ENCODE measurements at regions not wholly inside any gene's neighbourhood (a gene's known extent, or its start where the extent isn't known, plus 50 kb on each side); places are given as distances from the start of the nearest gene placed in this dataset.

DNA sequence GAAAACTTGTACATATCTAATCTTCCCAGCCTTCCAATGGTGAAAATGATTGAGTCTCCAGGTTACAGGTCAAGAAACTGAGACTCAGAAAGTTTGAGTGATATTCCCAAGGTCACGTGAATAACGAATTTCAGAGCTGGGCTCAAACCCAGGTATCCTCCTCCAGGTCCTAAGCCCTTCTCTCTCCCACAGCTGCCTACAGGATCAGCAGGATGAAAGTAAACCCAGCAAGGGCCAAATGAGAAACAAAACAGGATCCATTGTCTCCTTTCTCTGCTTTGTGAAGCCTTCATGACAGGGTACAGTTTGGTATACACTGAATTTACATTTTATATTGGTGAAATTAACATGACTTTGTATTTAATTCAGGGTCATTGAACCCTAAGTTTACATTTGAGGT is 208.1 kb downstream of the RBM26 start:
- DNase-seq (ENCODE audit: low read depth, low spot score): no peak
- H3K4me3 Mint-ChIP-seq: no peak overlapping the region
- TF ChIP-seq, protein P1, sequence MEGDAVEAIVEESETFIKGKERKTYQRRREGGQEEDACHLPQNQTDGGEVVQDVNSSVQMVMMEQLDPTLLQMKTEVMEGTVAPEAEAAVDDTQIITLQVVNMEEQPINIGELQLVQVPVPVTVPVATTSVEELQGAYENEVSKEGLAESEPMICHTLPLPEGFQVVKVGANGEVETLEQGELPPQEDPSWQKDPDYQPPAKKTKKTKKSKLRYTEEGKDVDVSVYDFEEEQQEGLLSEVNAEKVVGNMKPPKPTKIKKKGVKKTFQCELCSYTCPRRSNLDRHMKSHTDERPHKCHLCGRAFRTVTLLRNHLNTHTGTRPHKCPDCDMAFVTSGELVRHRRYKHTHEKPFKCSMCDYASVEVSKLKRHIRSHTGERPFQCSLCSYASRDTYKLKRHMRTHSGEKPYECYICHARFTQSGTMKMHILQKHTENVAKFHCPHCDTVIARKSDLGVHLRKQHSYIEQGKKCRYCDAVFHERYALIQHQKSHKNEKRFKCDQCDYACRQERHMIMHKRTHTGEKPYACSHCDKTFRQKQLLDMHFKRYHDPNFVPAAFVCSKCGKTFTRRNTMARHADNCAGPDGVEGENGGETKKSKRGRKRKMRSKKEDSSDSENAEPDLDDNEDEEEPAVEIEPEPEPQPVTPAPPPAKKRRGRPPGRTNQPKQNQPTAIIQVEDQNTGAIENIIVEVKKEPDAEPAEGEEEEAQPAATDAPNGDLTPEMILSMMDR (conservative IDR thresholded peaks at IDR 0.05): no peak
- no peaks in the 10 kb centered on the region for H3K27me3 Mint-ChIP-seq (ENCODE audit: low read depth)
- no peaks in the 10 kb centered on the region for H3K4me1 Mint-ChIP-seq
- H3K36me3 Mint-ChIP-seq (ENCODE audit: low read depth): no peaks in the 10 kb centered on the region
- no peak overlapping the region for H3K27ac Mint-ChIP-seq (ENCODE audit: unreplicated experiment)
- no peaks in the 10 kb centered on the region for H3K9me3 Mint-ChIP-seq

DNA sequence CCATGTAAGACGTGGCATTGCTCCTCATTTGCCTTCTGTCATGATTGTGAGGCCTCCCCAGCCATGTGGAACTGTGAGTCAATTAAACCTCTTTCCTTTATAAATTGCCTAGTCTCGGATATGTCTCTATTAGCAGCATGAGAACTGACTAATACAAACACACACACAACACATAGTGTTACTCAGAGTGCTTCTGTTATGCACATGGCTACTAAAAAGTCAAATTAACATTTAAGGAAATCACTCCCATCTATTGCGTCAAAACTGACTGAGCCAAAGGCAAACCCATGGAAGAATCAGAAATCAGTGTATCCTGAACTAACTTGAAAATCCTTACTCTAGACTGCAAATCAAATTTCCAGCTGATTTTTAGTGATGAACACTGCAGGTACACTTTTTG is 209.2 kb downstream of the RBM26 start:
- no peaks in the 10 kb centered on the region for H3K4me1 Mint-ChIP-seq
- H3K4me3 Mint-ChIP-seq: no peak overlapping the region
- H3K27me3 Mint-ChIP-seq (ENCODE audit: low read depth): peaks cover 2% of the 10 kb centered on the region
- no peaks in the 10 kb centered on the region for H3K9me3 Mint-ChIP-seq
- no peak for DNase-seq (ENCODE audit: low read depth, low spot score)
- H3K36me3 Mint-ChIP-seq (ENCODE audit: low read depth): no peaks in the 10 kb centered on the region
- no peak overlapping the region for H3K27ac Mint-ChIP-seq (ENCODE audit: unreplicated experiment)
- TF ChIP-seq, protein P1 (conservative IDR thresholded peaks at IDR 0.05): no peak

DNA sequence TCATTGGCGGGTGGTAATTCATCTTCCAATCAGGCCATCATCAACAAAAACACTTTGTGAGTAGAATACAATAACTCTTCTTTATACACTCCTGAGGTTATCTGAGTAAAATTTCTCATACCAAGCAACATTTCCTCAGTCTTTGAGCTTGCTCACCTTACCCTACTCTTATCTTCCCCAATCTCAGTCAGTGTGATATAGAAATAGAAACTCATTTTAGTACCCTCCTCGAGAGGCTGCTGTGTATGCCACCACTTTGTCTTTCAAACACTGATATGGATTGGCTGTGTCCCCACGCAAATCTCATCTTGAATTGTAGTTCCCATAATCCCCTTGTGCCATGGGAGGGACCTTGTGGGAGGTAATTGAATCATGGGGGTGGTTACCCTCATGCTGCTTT is 209.7 kb downstream of the RBM26 start:
- TF ChIP-seq, protein P1 (conservative IDR thresholded peaks at IDR 0.05): no peak
- H3K36me3 Mint-ChIP-seq (ENCODE audit: low read depth): no peaks in the 10 kb centered on the region

DNA sequence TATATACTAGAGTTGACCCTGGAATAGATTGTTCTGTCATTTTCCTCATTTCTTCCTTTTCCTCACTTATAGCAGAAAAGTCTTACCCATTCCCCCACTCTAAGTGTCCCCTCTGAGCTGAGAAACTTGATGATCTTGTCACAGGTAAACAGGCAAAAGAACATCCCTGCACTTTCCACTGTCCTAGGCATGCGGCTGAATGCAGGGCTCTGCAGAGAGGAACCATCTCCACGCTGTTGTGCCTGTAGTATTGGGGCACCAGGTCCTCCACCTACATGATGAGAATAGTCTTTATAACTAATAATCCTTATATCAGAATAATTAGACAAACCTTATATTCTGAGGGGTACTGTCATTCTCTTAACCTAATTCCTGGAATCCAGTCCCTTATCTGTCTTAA is 211.3 kb downstream of the RBM26 start:
- no peaks in the 10 kb centered on the region for H3K36me3 Mint-ChIP-seq (ENCODE audit: low read depth)
- H3K27ac Mint-ChIP-seq (ENCODE audit: unreplicated experiment): no peak overlapping the region
- no peaks in the 10 kb centered on the region for H3K9me3 Mint-ChIP-seq
- H3K27me3 Mint-ChIP-seq (ENCODE audit: low read depth): peaks cover 2% of the 10 kb centered on the region
- TF ChIP-seq, protein P1 (conservative IDR thresholded peaks at IDR 0.05): no peak
- no peak for DNase-seq (ENCODE audit: low read depth, low spot score)
- H3K4me3 Mint-ChIP-seq: no peak overlapping the region
- H3K4me1 Mint-ChIP-seq: no peaks in the 10 kb centered on the region

More for the DNA sequence above, 209.7 kb downstream of the RBM26 start:
- Mint-ChIP-seq H3K27ac (ENCODE audit: unreplicated experiment) (no peak overlapping the region), H3K9me3 (no peaks in the 10 kb centered on the region), H3K27me3 (ENCODE audit: low read depth) (peaks cover 2% of the 10 kb centered on the region), H3K4me1 (no peaks in the 10 kb centered on the region), H3K4me3 (no peak overlapping the region)
- no peak for DNase-seq (ENCODE audit: low read depth, low spot score)

DNA sequence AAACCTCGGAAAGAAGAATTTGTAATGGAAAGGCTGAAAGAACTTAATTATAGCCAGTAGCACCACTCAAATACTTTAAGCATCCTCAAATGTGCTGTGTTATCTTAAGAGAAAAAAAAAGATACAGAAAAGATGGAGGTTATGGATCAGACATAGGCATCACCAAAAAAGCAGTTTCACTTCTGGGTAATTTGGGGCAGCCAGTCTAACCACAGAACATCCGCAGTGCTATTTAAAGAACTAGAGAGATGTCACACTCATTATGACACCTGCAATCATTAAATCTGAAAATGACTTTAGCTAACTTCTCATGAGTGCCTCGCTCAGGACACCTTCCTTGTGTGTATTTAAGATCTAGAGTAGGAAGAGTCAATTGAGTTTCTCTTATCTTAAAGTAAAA is 211.8 kb downstream of the RBM26 start:
- no peaks in the 10 kb centered on the region for H3K9me3 Mint-ChIP-seq
- H3K27me3 Mint-ChIP-seq (ENCODE audit: low read depth): peaks cover 2% of the 10 kb centered on the region
- no peak for DNase-seq (ENCODE audit: low read depth, low spot score)
- TF ChIP-seq, protein P1 (conservative IDR thresholded peaks at IDR 0.05): no peak
- no peaks in the 10 kb centered on the region for H3K4me1 Mint-ChIP-seq
- no peak overlapping the region for H3K27ac Mint-ChIP-seq (ENCODE audit: unreplicated experiment)
- no peaks in the 10 kb centered on the region for H3K36me3 Mint-ChIP-seq (ENCODE audit: low read depth)
- H3K4me3 Mint-ChIP-seq: no peak overlapping the region

DNA sequence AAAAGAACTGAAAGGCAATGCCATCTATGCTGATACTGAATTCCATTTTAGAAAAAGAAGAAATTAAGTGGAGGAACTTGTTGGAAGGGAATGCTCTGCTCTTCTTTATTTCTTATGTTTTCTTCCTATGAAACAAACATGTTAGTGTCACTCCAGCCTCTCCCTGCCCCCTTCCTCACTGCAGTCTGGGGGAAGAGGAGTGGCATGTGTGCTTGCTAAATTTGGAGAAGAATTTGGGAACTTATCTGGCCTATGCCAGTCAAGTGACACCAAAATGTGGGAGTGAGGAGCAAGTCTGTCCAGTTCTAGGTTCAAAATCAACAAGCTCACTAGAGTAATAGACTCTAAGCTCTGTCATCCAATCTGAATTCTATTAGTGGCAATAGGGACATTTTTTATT is 214.6 kb downstream of the RBM26 start:
- Mint-ChIP-seq H3K36me3 (ENCODE audit: low read depth) (no peaks in the 10 kb centered on the region), H3K9me3 (no peaks in the 10 kb centered on the region), H3K27ac (ENCODE audit: unreplicated experiment) (no peak overlapping the region), H3K4me1 (peaks cover 13% of the 10 kb centered on the region), H3K4me3 (no peak overlapping the region), H3K27me3 (ENCODE audit: low read depth) (peaks cover 2% of the 10 kb centered on the region)
- TF ChIP-seq, protein P1 (conservative IDR thresholded peaks at IDR 0.05): no peak
- DNase-seq (ENCODE audit: low read depth, low spot score): no peak
